22Rv1 (cell line): ENCODE measurements at regions not wholly inside any gene's neighbourhood (a gene's known extent, or its start where the extent isn't known, plus 50 kb on each side); places are given as distances from the start of the nearest gene placed in this dataset.

Experiments
- H3K27ac ChIP-seq: fragments of 450-650 bp; 2 replicates; pipeline ENCODE4 v1.5.1; 2017
- CTCF ChIP-seq: fragments of 450-650 bp; IDR thresholded peaks from 2 replicates; pipeline ENCODE4 v1.5.1; 2017; ENCODE audit warnings: mild to moderate bottlenecking
- ZFX ChIP-seq: fragments of 450-650 bp; IDR thresholded peaks from 2 replicates; pipeline ENCODE4 v1.6.1; 2017; ENCODE audit warnings: antibody characterized with exemption, borderline replicate concordance

GRCh38 chr15:97648728-97649127 is 311.8 kb upstream of the ARRDC4 start:
- TF ChIP-seq CTCF (no peak), ZFX (no peak)
- H3K27ac ChIP-seq = no peak overlapping the region

GRCh38 chr15:97652041-97652440 is 308.5 kb upstream of the ARRDC4 start:
- H3K27ac ChIP-seq = peak overlapping the region; percentile 35; the same call in 1 of the 2 replicates
- TF ChIP-seq ZFX (no peak), CTCF (no peak)

GRCh38 chr15:97652700-97653167 is 307.8 kb upstream of the ARRDC4 start:
- no peak for TF ChIP-seq ZFX
- TF ChIP-seq CTCF = no peak
- H3K27ac ChIP-seq = peak overlapping the region; percentile 35

GRCh38 chr15:97653896-97654295 is 306.6 kb upstream of the ARRDC4 start:
- no peak for TF ChIP-seq ZFX
- no peak for TF ChIP-seq CTCF

GRCh38 chr15:97654481-97655076 is 305.9 kb upstream of the ARRDC4 start:
- H3K27ac ChIP-seq = no peak overlapping the region
- no peak for TF ChIP-seq ZFX
- no peak for TF ChIP-seq CTCF

More at GRCh38 chr15:97653896-97654295, 306.6 kb upstream of the ARRDC4 start:
- H3K27ac ChIP-seq = no peak overlapping the region

GRCh38 chr15:97661796-97662195 is 298.7 kb upstream of the ARRDC4 start:
- TF ChIP-seq CTCF = no peak
- TF ChIP-seq ZFX = no peak
- no peak overlapping the region for H3K27ac ChIP-seq

GRCh38 chr15:97672586-97672985 is 287.9 kb upstream of the ARRDC4 start:
- no peak for TF ChIP-seq CTCF
- no peak for TF ChIP-seq ZFX
- H3K27ac ChIP-seq = no peak overlapping the region
